ENCODE measurements at regions not wholly inside any gene's neighbourhood (a gene's known extent, or its start where the extent isn't known, plus 50 kb on each side); places are given as distances from the start of the nearest gene placed in this dataset.

- Histone ChIP-seq H2BK15ac (ENCODE audit: low read depth, poor library complexity, severe bottlenecking) (no peak overlapping the region), H3K36me3 (ENCODE audit: control insufficient read depth in 1 of 2, insufficient read depth in 2 of 2, low read depth in 1 of 2, low read length in 2 of 2) (no peaks in the 10 kb centered on the region), H3K79me1 (replicated peaks; ENCODE audit: low read length, poor library complexity, severe bottlenecking) (no peaks in the 10 kb centered on the region), H2BK120ac (ENCODE audit: low read depth, low read length) (no peak overlapping the region), H2AFZ (ENCODE audit: low read depth, low read length) (no peak overlapping the region), H3K9me3 (ENCODE audit: control insufficient read depth, low read length) (no peaks in the 10 kb centered on the region), H3K27ac (ENCODE audit: low read length, poor library complexity, severe bottlenecking) (no peak overlapping the region), H2AK5ac (ENCODE audit: low read length, severe bottlenecking) (no peak overlapping the region), H3K14ac (ENCODE audit: low read length in 2 of 2) (no peak overlapping the region), H2BK5ac (ENCODE audit: low read depth, low read length, poor library complexity, severe bottlenecking) (no peak overlapping the region), H3K4ac (ENCODE audit: low read depth in 1 of 2, low read length in 2 of 2) (no peak overlapping the region), H4K91ac (ENCODE audit: low read length) (no peak overlapping the region), H3K9ac (ENCODE audit: low read length) (no peak overlapping the region), H2BK12ac (ENCODE audit: low read length in 2 of 2) (no peak overlapping the region), H3K4me1 (ENCODE audit: control insufficient read depth, insufficient read depth, low read depth, low read length) (peaks cover 3% of the 10 kb centered on the region), H4K8ac (ENCODE audit: low read length) (no peak overlapping the region), H3K4me3 (ENCODE audit: insufficient read depth in 1 of 2, low read depth in 1 of 2, low read length in 2 of 2) (no peak overlapping the region), H3K4me2 (ENCODE audit: low read length, poor library complexity, severe bottlenecking) (no peak overlapping the region), H3K18ac (ENCODE audit: low read depth in 1 of 2, low read length in 2 of 2) (no peak overlapping the region), H3K23ac (ENCODE audit: low read length in 2 of 2) (no peak overlapping the region), H3K27me3 (ENCODE audit: control insufficient read depth in 1 of 2, insufficient read depth in 1 of 2, low read length in 2 of 2) (no peaks in the 10 kb centered on the region)
- DNase-seq: no peak
Measured at GRCh38 chr14:71296184-71296583, 388.9 kb downstream of the PCNX1 start.

- no peak for DNase-seq
Measured at GRCh38 chr14:71300566-71301330, 393.5 kb downstream of the PCNX1 start.

GRCh38 chr14:71301611-71302010 is 394.4 kb downstream of the PCNX1 start:
- no peak overlapping the region for H3K4me2 ChIP-seq (ENCODE audit: low read length, poor library complexity, severe bottlenecking)
- peaks cover 43% of the 10 kb centered on the region for H3K9me3 ChIP-seq (ENCODE audit: control insufficient read depth, low read length)
- H3K27ac ChIP-seq (ENCODE audit: low read length, poor library complexity, severe bottlenecking): no peak overlapping the region
- no peaks in the 10 kb centered on the region for H3K4me1 ChIP-seq (ENCODE audit: control insufficient read depth, insufficient read depth, low read depth, low read length)
- no peaks in the 10 kb centered on the region for H3K27me3 ChIP-seq (ENCODE audit: control insufficient read depth in 1 of 2, insufficient read depth in 1 of 2, low read length in 2 of 2)
- no peak for DNase-seq
- no peak overlapping the region for H3K4ac ChIP-seq (ENCODE audit: low read depth in 1 of 2, low read length in 2 of 2)
- H2BK12ac ChIP-seq (ENCODE audit: low read length in 2 of 2): no peak overlapping the region
- WGBS: 100% methylated on average over 2 of the region's 2 CpGs
- no peak overlapping the region for H4K91ac ChIP-seq (ENCODE audit: low read length)
- H3K18ac ChIP-seq (ENCODE audit: low read depth in 1 of 2, low read length in 2 of 2): no peak overlapping the region
- no peak overlapping the region for H4K8ac ChIP-seq (ENCODE audit: low read length)
- no peak overlapping the region for H3K4me3 ChIP-seq (ENCODE audit: insufficient read depth in 1 of 2, low read depth in 1 of 2, low read length in 2 of 2)
- H2AFZ ChIP-seq (ENCODE audit: low read depth, low read length): no peak overlapping the region
- H2BK5ac ChIP-seq (ENCODE audit: low read depth, low read length, poor library complexity, severe bottlenecking): no peak overlapping the region
- H3K9ac ChIP-seq (ENCODE audit: low read length): no peak overlapping the region
- no peak overlapping the region for H2AK5ac ChIP-seq (ENCODE audit: low read length, severe bottlenecking)
- H3K36me3 ChIP-seq (ENCODE audit: control insufficient read depth in 1 of 2, insufficient read depth in 2 of 2, low read depth in 1 of 2, low read length in 2 of 2): no peaks in the 10 kb centered on the region
- H2BK120ac ChIP-seq (ENCODE audit: low read depth, low read length): no peak overlapping the region
- no peaks in the 10 kb centered on the region for H3K79me1 ChIP-seq (replicated peaks; ENCODE audit: low read length, poor library complexity, severe bottlenecking)
- H2BK15ac ChIP-seq (ENCODE audit: low read depth, poor library complexity, severe bottlenecking): no peak overlapping the region
- H3K14ac ChIP-seq (ENCODE audit: low read length in 2 of 2): no peak overlapping the region
- H3K23ac ChIP-seq (ENCODE audit: low read length in 2 of 2): no peak overlapping the region

More at GRCh38 chr14:71300566-71301330, 393.5 kb downstream of the PCNX1 start:
- Histone ChIP-seq H3K23ac (ENCODE audit: low read length in 2 of 2) (no peak overlapping the region), H4K8ac (ENCODE audit: low read length) (no peak overlapping the region), H3K4me1 (ENCODE audit: control insufficient read depth, insufficient read depth, low read depth, low read length) (no peaks in the 10 kb centered on the region), H3K9me3 (ENCODE audit: control insufficient read depth, low read length) (peaks cover 34% of the 10 kb centered on the region), H3K36me3 (ENCODE audit: control insufficient read depth in 1 of 2, insufficient read depth in 2 of 2, low read depth in 1 of 2, low read length in 2 of 2) (no peaks in the 10 kb centered on the region), H4K91ac (ENCODE audit: low read length) (no peak overlapping the region), H2AK5ac (ENCODE audit: low read length, severe bottlenecking) (no peak overlapping the region), H3K18ac (ENCODE audit: low read depth in 1 of 2, low read length in 2 of 2) (no peak overlapping the region), H3K4me2 (ENCODE audit: low read length, poor library complexity, severe bottlenecking) (no peak overlapping the region), H3K9ac (ENCODE audit: low read length) (no peak overlapping the region), H3K27me3 (ENCODE audit: control insufficient read depth in 1 of 2, insufficient read depth in 1 of 2, low read length in 2 of 2) (no peaks in the 10 kb centered on the region), H2BK120ac (ENCODE audit: low read depth, low read length) (no peak overlapping the region), H3K14ac (ENCODE audit: low read length in 2 of 2) (no peak overlapping the region), H3K27ac (ENCODE audit: low read length, poor library complexity, severe bottlenecking) (no peak overlapping the region), H2BK15ac (ENCODE audit: low read depth, poor library complexity, severe bottlenecking) (no peak overlapping the region), H2AFZ (ENCODE audit: low read depth, low read length) (no peak overlapping the region), H2BK12ac (ENCODE audit: low read length in 2 of 2) (no peak overlapping the region), H3K4me3 (ENCODE audit: insufficient read depth in 1 of 2, low read depth in 1 of 2, low read length in 2 of 2) (no peak overlapping the region), H2BK5ac (ENCODE audit: low read depth, low read length, poor library complexity, severe bottlenecking) (no peak overlapping the region), H3K79me1 (replicated peaks; ENCODE audit: low read length, poor library complexity, severe bottlenecking) (no peaks in the 10 kb centered on the region), H3K4ac (ENCODE audit: low read depth in 1 of 2, low read length in 2 of 2) (no peak overlapping the region)
- 81% methylated on average over 3 of the region's 5 CpGs for WGBS

GRCh38 chr14:71304690-71305089 is 397.4 kb downstream of the PCNX1 start:
- WGBS: 82% methylated on average over 6 of the region's 6 CpGs
- Histone ChIP-seq H3K14ac (ENCODE audit: low read length in 2 of 2) (no peak overlapping the region), H2BK5ac (ENCODE audit: low read depth, low read length, poor library complexity, severe bottlenecking) (no peak overlapping the region), H3K4me2 (ENCODE audit: low read length, poor library complexity, severe bottlenecking) (no peak overlapping the region), H2AFZ (ENCODE audit: low read depth, low read length) (no peak overlapping the region), H3K4me1 (ENCODE audit: control insufficient read depth, insufficient read depth, low read depth, low read length) (no peaks in the 10 kb centered on the region), H2AK5ac (ENCODE audit: low read length, severe bottlenecking) (no peak overlapping the region), H2BK12ac (ENCODE audit: low read length in 2 of 2) (no peak overlapping the region), H2BK15ac (ENCODE audit: low read depth, poor library complexity, severe bottlenecking) (no peak overlapping the region), H3K4ac (ENCODE audit: low read depth in 1 of 2, low read length in 2 of 2) (no peak overlapping the region), H3K27ac (ENCODE audit: low read length, poor library complexity, severe bottlenecking) (no peak overlapping the region), H3K18ac (ENCODE audit: low read depth in 1 of 2, low read length in 2 of 2) (no peak overlapping the region), H4K91ac (ENCODE audit: low read length) (no peak overlapping the region), H3K9ac (ENCODE audit: low read length) (no peak overlapping the region), H3K79me1 (replicated peaks; ENCODE audit: low read length, poor library complexity, severe bottlenecking) (no peaks in the 10 kb centered on the region), H3K23ac (ENCODE audit: low read length in 2 of 2) (no peak overlapping the region), H3K36me3 (ENCODE audit: control insufficient read depth in 1 of 2, insufficient read depth in 2 of 2, low read depth in 1 of 2, low read length in 2 of 2) (no peaks in the 10 kb centered on the region), H3K9me3 (ENCODE audit: control insufficient read depth, low read length) (peaks cover 59% of the 10 kb centered on the region), H3K4me3 (ENCODE audit: insufficient read depth in 1 of 2, low read depth in 1 of 2, low read length in 2 of 2) (no peak overlapping the region), H2BK120ac (ENCODE audit: low read depth, low read length) (no peak overlapping the region), H3K27me3 (ENCODE audit: control insufficient read depth in 1 of 2, insufficient read depth in 1 of 2, low read length in 2 of 2) (peaks cover 0 to 6% of the 10 kb centered on the region in 2 experiments), H4K8ac (ENCODE audit: low read length) (no peak overlapping the region)
- no peak for DNase-seq

Measured in mesenchymal stem cell (in vitro differentiated cells and primary cell).